GM18873 (cell line): ENCODE measurements at regions not wholly inside any gene's neighbourhood (a gene's known extent, or its start where the extent isn't known, plus 50 kb on each side); places are given as distances from the start of the nearest gene placed in this dataset.

ENCODE experiments used
- ATAC-seq: cut with Tn5 transposase; IDR thresholded peaks from one replicate; pipeline ENCODE4 v1.9.1; 2021; ENCODE audit warnings: mild to moderate bottlenecking, moderate library complexity, moderate number of reproducible peaks; ENCODE audit not compliant: unreplicated experiment, low FRiP score

DNA sequence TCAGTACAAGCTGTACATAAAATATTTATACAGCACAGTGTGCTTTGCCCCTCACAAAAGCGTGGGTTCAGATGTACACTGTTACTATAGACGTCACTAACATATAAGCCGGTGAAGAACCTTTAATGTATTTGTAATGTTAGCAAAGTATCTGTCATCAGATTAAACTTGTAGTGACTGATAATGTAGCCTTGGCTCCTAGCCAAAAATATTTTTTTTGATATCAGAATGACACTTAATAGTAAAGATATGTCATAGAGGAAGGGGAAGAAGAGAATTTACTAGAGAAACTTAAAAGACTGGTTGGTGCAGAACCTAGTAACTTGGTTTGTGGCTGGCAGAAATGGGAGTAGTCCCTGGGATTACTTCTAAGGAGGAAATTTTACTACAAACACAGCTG lies 258.7 kb upstream of the DMRT1 start:
- no peak for ATAC-seq

DNA sequence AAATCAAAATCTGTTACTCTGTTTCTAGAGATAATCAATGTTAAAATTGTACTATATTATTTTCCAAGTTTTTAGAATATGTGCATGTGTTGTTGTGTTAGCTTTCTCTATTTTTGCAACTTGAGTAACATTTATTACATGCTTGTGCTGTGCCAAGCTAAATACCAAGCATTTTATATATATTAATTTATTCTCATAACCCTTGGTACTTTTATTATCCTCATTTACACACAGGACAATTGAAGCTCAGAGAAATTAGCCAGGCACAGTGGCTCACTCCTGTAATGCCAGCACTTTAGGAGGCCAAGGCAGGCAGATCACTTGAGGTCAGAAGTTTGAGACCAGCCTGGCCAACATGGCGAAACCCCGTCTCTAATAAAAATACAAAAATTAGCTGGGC lies 254.0 kb upstream of the DMRT1 start:
- ATAC-seq, result no peak

DNA sequence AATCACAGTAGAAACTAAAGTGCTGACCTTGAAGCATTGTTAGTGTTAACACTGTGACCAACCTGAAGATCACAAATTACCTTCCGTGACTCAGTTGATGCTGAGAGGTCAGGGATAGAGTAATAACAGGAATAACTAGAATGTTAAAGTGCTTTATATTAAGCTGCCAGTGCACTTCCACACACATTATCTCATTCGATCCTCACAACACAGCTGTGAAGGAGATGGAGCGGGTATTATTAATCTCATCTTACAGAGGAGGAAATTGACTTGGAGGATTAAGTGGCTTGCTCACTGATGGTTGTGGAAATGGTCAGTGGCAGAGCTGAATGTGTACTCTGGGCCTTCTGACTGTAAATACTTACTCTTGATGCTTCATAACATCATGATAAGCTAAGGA lies 252.5 kb upstream of the DMRT1 start:
- no peak for ATAC-seq

DNA sequence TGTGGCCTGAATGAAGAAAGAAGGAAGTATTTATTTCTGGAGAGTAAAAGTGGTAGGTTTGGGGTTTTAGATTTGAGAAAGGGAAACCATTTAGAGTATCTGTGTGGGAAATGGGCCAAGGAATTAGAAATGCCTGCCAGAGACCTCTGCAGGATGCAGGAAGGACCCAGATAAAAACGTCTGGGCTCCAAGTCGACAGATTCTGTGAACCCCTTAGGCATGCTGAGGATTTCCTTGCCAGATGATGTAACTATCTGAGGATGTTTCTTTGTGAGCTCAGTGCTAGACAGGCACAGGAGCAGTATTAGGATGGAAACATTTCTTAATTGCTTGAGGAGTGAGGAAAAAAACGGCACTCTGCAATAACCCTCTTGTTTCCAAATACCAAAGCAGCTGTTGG lies 251.8 kb upstream of the DMRT1 start:
- no peak for ATAC-seq

DNA sequence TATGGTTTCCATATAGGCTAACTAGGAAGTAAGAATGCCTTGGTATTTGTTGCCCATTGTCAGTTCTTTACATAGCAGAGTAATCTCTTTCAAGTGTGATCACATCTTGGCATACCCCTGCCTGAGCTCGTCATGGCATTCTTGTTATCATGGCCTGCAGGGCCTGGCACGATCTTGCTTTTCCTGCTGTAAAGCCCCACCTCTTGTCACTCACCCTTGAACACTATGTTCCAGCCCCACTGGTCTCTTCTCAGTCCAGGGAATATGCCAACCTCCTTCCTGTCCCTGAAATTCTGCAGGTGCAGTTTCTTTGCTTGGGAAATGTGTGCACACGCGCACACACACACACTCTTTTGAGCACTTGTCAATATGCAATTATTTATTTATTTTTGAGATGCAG lies 250.2 kb upstream of the DMRT1 start:
- no peak for ATAC-seq

DNA sequence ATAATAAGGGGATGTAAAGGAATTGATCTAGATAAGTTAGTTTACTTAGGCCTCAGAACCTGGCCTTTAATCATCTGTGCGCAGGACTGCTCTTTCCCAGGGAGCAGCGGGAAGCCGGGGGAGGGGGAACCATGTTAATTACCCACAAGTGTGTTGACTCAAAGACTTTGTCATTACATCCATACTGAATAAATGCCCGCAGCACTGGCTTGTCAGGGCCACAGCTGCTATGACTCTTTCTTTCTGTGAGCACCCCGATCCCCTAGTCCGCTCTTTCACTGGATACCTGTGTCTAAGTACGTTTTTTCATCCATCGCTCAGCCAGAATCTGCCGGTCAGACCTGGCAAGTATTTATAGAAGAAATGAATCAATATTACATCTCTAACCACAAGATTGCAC lies 249.3 kb upstream of the DMRT1 start:
- ATAC-seq, result no peak

DNA sequence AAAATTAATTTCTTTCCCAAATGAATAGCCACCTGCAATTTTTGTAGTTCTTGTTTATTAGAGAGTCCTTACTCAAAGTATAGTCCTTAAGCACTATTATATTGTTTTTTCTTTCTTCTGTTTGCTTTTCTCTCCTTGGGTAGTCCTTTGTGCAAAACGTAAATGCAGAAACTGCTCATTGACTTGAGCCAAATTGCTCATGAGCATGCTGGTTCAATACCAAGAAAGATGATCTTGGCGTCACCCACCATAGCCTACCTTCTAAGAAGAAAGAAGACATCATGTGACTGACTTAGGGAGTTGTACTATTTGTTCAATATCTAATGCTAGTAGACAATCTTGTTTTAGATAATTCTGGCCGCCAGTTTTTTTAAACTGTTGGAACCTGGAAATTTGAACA lies 248.8 kb upstream of the DMRT1 start:
- no peak for ATAC-seq

DNA sequence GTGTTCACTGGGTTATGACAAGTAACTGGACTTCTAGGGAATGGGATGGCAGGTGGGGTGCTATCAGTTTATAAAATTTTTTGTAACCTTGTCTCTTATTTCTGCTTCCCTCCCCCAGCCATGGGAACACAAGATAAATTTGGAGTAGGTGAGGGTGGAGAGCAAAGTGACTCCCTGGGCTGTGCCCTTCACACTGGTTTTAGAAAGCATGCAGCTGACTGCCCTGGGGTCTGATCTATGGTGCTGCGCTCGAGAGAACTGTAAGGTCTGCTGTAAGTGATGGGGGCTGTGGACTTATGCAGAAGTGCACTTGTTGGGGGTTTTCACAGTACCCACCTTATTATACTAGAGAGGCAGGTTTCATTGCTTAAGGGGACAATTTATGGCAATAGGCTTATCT lies 247.7 kb upstream of the DMRT1 start:
- ATAC-seq, result no peak

DNA sequence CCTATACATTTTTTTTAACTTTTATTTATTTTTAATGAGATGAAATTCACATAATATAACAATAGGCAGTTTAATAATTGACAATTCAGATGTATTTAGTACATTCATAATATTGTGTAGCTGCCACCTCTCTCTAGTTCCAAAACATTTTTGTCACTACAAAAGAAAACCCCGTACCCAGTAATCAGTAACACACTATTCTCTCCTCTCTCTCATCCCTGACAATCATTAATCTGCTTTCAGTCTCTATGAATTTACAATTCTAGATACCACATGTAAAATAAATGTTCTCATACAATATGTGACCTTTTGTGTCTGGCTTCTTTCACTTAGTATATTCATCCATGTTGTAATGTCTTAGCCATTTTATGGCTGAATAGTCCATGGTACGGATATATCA lies 244.8 kb upstream of the DMRT1 start:
- no peak for ATAC-seq

DNA sequence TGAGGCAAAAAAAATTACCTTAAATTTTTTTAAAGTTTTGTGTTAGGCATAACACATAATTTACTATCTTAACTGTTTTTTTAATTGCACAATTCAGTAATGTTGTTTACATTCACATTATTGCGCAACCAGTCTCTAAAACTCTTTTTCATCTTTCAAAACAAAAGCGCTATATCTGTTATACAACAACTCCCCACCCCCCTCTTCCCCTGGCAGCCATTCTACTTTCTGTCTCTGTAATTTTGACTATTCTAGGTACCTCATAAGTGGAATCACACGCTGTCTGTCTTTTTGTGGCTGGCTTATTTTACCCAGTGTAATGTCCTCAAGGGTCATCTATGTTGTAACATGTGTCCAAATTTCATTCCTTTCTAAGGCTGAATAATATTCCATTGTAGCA lies 241.5 kb upstream of the DMRT1 start:
- ATAC-seq, result no peak

DNA sequence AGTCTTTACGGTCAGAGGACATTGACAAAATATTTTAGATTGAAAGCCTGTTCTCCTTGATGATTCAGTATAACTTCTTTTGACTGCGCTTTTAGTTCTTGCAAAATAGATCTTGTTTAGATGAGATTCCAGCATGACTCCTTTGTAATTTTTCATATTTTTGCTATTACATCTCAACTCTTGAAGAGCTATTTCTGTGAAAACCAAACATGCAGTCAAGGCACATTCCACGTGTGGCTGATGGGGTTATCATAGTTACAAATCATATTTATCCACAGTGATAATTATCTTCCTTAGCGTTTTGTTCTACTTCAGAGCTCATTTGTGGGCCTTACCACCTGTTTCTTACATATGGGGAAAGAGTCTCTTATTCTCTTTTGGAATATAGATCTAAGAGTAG lies 238.8 kb upstream of the DMRT1 start:
- ATAC-seq, result no peak

DNA sequence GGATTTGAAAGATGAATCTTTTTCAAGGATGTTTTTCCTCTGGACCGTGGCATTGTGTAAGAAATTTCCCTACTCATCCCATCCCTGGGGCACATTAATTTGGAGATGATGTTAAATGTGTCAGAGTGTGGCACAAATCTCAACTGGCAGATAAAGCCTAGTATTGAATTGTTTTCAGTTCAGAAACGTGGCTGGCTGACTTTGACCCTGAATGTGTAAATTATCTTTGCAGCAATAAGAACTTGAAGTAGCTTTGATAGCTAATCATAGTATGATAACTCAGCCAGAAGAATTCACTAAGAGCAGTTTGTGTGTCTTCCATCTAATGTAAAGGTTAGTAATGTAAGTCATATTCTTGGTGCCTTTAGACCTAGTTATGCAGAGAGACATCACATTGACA lies 238.4 kb upstream of the DMRT1 start:
- ATAC-seq, result no peak

DNA sequence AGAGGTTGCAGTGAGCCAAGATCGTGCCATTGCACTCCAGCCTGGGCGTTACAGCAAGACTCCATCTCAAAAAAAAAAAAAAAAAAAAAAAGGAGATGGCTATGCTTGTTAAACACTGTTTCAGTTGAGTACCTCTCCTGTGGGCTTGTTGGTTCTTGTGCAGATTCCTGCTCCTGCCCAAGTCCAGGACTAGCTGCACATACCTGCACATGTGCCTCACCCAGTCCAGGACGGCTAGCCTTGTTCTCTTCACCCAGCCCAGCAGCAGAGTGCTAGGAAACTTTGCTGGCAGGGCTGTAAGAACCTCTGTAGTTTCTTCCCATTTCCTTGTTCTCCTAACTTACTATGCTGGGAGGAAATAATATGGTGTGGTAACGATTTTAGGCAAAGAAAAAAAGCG lies 234.1 kb upstream of the DMRT1 start:
- ATAC-seq, result no peak

DNA sequence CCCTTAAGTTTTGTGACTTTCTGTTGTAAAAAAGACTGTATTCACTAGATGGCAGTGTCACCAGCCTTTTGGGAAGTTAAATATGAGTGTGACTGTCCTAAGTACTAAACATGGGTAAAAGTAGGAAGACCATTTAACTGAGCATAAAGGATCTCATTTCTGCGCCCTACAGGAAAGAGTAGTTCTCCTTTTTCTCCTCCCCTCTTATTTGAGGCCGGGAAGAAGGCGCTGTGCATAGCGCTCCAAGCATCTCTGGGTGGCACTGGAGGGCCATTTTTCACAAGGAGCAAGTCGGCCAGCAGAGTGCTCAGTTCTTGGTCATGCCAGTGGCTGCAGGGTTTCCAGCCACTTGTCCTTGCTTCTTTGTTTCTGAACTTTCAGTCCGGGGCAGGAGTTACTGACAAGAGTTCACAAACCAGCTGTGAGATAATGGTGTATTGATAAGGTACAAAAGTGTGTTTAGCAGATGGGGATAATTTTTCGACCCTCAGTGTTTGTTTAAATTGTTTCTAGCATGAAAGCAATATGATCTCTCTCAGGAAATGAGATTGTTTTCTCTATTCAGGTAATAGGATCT lies 227.6 kb upstream of the DMRT1 start:
- ATAC-seq, result peak; percentile 82

DNA sequence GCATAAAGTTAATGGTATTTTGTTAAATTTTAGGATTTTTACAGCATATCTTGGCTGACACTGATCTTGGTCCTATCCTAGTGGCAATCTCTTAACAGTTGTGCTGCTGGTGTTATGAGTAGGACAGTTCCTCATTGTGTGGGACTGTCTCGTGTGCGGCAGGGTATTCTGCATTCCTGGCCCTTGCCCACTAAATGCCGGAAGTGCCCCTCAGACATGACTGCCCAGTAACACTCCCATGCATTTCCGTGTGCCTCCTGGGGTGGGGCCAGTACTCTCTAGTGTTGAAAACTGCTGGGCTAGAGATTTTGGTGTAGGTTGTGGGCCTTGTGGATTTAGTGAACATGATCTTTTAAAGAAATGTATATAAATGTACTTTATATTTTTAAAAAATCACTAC lies 227.1 kb upstream of the DMRT1 start:
- ATAC-seq, result no peak

DNA sequence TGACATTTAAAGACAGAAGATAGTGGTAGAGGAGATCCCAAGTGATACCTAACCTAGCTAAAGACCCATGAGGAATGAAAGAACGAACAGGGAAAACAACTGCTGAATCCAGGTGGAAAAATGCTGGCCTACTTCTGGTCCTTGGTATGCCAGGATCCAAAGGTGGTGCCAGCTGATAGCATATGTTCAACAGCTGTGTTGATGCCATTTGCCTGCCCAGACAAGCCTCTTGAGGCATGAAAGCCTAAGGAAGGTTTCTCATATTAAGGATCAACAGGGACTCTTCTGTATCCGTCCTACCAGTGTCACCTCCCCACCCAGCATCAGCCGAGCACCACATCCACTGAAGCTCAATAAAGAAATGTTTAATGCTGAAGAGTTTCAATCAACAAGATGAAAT lies 225.7 kb upstream of the DMRT1 start:
- no peak for ATAC-seq

DNA sequence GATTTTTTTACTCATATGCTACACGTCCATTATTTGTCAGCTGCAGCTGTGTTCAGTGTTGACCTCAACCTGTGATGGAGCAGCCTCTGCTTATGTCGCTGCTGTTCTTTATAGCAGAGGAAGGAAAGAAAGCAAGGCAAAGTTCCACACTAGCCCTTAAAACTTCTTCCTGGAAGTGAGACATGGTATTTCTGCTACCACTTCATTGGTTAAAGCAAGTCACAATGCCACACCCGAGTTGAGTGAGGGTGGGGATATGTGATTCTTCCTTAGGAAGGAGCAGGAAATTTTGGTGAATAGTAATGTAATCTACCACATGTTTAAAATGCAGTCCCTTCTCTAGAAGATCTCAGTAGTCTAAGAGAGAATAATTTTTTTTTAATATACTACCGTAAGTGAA lies 224.8 kb upstream of the DMRT1 start:
- ATAC-seq, result no peak

DNA sequence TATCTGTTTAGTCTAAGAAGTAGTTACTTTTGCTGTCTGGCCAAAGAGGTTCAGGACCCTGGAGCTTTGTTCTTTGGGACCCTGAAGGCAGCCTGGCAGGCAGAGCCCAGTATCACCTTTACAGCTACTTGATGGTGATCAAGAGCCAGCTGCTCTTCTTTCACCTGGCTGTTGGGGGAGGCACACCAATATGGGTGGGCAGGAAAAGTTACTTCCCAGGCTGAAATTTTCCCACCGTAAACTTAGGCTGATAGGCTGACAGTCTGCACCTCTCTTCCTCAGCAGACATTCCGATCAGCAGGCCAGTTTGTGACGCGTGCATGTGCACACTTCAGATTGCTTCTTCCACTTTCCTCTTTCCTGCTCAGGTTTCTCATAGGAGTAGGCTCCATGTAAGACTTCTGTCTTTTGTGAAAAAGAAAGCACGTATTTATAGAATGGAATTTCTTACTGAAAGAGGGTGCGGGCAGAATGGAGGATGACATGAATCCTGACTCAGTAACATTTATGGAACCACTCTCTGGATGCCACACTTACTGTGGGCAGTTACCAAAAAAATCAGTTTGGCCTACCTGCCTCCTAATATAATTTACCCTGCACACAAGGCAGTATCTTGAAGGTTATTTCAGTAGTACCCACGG lies 223.9 kb upstream of the DMRT1 start:
- no peak for ATAC-seq

DNA sequence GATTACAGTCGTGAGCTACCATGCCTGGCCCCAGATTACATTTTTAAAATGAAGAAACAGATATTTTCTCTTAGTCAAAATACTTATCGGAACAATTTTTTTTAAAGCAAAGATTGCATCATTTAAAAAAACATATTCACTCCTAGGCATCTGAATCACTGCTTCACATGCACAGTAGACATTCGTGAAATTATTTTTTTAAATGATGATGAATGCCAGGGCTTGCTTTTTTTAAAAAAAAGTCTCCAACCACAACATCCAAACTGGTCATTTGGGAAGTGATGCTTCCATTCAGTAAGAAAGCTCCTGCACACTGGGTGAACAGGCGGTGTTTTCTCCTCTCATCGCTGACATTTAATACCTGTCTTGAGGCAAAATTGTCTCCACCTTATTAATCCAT lies 223.0 kb upstream of the DMRT1 start:
- no peak for ATAC-seq

DNA sequence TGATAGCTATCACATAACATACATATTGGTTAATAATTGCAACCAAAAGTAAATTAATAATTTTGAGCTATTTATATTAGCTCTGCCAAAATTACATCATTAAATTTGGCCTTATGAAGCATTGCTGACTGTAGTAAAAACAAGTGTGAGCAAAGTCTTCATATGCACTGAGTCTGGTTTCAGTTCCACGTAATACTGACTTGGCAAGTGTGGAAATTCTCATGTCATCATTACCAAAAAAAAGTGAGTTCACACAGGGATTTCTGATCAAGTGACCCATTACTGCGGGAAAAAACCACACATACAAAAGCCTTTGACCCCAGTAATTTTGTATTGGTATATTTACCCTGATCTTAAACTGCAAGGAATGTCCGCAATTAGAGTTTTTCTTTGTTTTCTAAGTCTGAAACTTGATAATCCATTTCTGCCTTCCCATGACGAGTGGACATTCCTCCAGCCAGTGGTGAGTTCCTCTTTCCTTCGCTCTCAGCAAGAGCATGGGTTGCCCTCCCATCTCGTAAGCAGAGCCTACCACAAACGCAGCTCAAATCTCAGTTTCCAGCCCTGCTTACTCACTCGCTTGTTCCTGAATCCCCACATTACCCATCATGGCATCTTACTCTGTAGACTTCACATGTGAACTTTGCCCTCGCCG lies 220.2 kb upstream of the DMRT1 start:
- ATAC-seq, result no peak

DNA sequence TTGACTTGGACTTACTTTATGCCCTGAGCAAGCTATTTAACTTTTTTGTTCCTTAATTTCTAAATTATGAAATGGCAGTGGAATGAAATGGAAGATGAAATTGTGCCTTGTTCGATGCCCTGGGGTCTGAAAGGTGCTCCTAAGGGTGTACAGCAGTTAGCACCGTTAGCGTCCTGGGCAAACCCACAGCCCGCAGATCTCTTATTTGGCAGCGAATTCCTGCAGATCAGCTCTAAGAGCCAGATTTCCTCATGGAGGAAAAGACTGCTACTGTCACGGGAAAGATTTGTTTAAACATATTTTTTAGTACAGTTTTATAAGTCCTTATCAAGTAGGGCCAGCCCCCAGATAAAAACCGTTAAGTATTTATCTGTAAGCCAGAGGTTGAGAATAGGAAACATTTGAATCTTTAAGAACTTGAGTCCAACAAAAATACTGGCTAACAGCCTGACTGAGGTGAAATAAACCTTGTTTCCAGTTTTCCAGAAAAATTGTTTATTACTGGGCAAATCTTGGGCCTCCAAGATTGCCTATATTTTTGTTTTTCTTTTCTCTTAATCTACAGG lies 216.5 kb upstream of the DMRT1 start:
- ATAC-seq, result no peak

DNA sequence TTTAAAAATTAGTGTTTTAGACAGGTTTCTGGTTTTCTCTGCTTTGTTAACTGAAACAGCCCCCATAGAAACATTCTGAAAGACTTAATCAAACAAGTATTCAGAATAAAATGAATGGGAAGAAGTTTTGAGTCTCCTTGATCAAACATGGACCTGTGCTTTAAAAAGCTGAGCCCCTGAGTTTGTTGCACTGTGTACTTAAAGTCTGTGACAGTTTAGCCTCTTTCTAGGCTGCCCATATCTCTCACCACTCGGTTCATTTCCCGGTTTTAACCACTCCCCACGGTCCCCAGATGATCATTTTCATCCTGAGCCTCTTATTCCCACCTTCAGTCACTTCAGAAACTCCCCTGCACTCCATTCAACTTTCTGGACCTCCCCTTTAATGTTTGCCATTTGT lies 215.9 kb upstream of the DMRT1 start:
- no peak for ATAC-seq
